ENCODE measurements at regions not wholly inside any gene's neighbourhood (a gene's known extent, or its start where the extent isn't known, plus 50 kb on each side); places are given as distances from the start of the nearest gene placed in this dataset.

GRCh38 chr7:136336932-136337331, 359.8 kb upstream of the MTPN start:
- H3K27me3 ChIP-seq (replicated peaks; ENCODE audit: insufficient read depth) = no peaks in the 10 kb centered on the region
- in situ Hi-C loops (cut with MboI) = no loop called here
- H3F3A ChIP-seq (ENCODE audit: insufficient read depth) = no peaks in the 10 kb centered on the region
- H3K9ac ChIP-seq = no peak overlapping the region
- no peaks in the 10 kb centered on the region for H3K9me2 ChIP-seq (ENCODE audit: insufficient read depth)
- no peaks in the 10 kb centered on the region for H3K36me3 ChIP-seq (ENCODE audit: low read depth)
- H3K9me3 ChIP-seq (ENCODE audit: low read depth) = no peaks in the 10 kb centered on the region
- no peak overlapping the region for H2AFZ ChIP-seq
- H3K27ac ChIP-seq = no peak overlapping the region
- no peaks in the 10 kb centered on the region for H3K4me1 ChIP-seq (ENCODE audit: insufficient read depth)
- WGBS, 2 experiments (ENCODE audit: low coverage in 1 of 2, low lambda C conversion rate in 2 of 2, missing lambda C conversion rate in 2 of 2) = 5 to 14% methylated on average over 2 of the region's 2 CpGs
- no peaks in the 10 kb centered on the region for H3K79me2 ChIP-seq (ENCODE audit: insufficient read depth)
- no peak for DNase-seq
- no peak overlapping the region for H3K4me2 ChIP-seq (ENCODE audit: unreplicated experiment)
- H4K20me1 ChIP-seq (ENCODE audit: insufficient read depth) = no peaks in the 10 kb centered on the region
- TF ChIP-seq EZH2 (IDR thresholded peaks at IDR 0.05; ENCODE audit: insufficient read depth, poor library complexity, severe bottlenecking) = no peak
- no peak for TF ChIP-seq EZH2phosphoT487 (IDR thresholded peaks at IDR 0.05; ENCODE audit: insufficient read depth, low read depth)
- no peak overlapping the region for H3K4me3 ChIP-seq

- Histone ChIP-seq H3K4me1 (ENCODE audit: insufficient read depth) (no peaks in the 10 kb centered on the region), H3K27ac (no peak overlapping the region), H2AFZ (no peak overlapping the region), H3K36me3 (ENCODE audit: low read depth) (no peaks in the 10 kb centered on the region), H3K9me2 (ENCODE audit: insufficient read depth) (no peaks in the 10 kb centered on the region), H3K79me2 (ENCODE audit: insufficient read depth) (no peaks in the 10 kb centered on the region), H3K4me2 (ENCODE audit: unreplicated experiment) (no peak overlapping the region), H3K27me3 (replicated peaks; ENCODE audit: insufficient read depth) (no peaks in the 10 kb centered on the region), H3F3A (ENCODE audit: insufficient read depth) (no peaks in the 10 kb centered on the region), H3K9ac (no peak overlapping the region), H3K9me3 (ENCODE audit: low read depth) (no peaks in the 10 kb centered on the region), H4K20me1 (ENCODE audit: insufficient read depth) (no peaks in the 10 kb centered on the region), H3K4me3 (no peak overlapping the region)
- no peak for DNase-seq
- in situ Hi-C loops (cut with MboI) = no loop called here
- no peak for TF ChIP-seq EZH2 (IDR thresholded peaks at IDR 0.05; ENCODE audit: insufficient read depth, poor library complexity, severe bottlenecking)
- TF ChIP-seq EZH2phosphoT487 (IDR thresholded peaks at IDR 0.05; ENCODE audit: insufficient read depth, low read depth) = no peak
- WGBS, 2 experiments (ENCODE audit: low coverage in 1 of 2, low lambda C conversion rate in 2 of 2, missing lambda C conversion rate in 2 of 2) = 0% methylated on average over 2 of the region's 2 CpGs
Observed at GRCh38 chr7:136333636-136334035, 356.5 kb upstream of the MTPN start.

- Histone ChIP-seq H3K79me2 (ENCODE audit: insufficient read depth) (no peaks in the 10 kb centered on the region), H3K4me1 (ENCODE audit: insufficient read depth) (no peaks in the 10 kb centered on the region), H2AFZ (no peak overlapping the region), H4K20me1 (ENCODE audit: insufficient read depth) (no peaks in the 10 kb centered on the region), H3K9me3 (ENCODE audit: low read depth) (no peaks in the 10 kb centered on the region), H3K36me3 (ENCODE audit: low read depth) (no peaks in the 10 kb centered on the region), H3K9ac (no peak overlapping the region), H3K9me2 (ENCODE audit: insufficient read depth) (no peaks in the 10 kb centered on the region), H3K27ac (no peak overlapping the region), H3K4me3 (no peak overlapping the region), H3K27me3 (replicated peaks; ENCODE audit: insufficient read depth) (no peaks in the 10 kb centered on the region), H3F3A (ENCODE audit: insufficient read depth) (no peaks in the 10 kb centered on the region), H3K4me2 (ENCODE audit: unreplicated experiment) (no peak overlapping the region)
- in situ Hi-C loops (cut with MboI) = no loop called here
- TF ChIP-seq EZH2phosphoT487 (IDR thresholded peaks at IDR 0.05; ENCODE audit: insufficient read depth, low read depth) (no peak), EZH2 (IDR thresholded peaks at IDR 0.05; ENCODE audit: insufficient read depth, poor library complexity, severe bottlenecking) (no peak)
- WGBS, 2 experiments (ENCODE audit: low coverage in 1 of 2, low lambda C conversion rate in 2 of 2, missing lambda C conversion rate in 2 of 2) = 1 to 5% methylated on average over 4 of the region's 4 CpGs
- DNase-seq = no peak
Observed at GRCh38 chr7:136326045-136326609, 349.0 kb upstream of the MTPN start.

GRCh38 chr7:136325578-136325977, 348.4 kb upstream of the MTPN start:
- Histone ChIP-seq H3K4me3 (no peak overlapping the region), H3K27me3 (replicated peaks; ENCODE audit: insufficient read depth) (no peaks in the 10 kb centered on the region), H3F3A (ENCODE audit: insufficient read depth) (no peaks in the 10 kb centered on the region), H3K4me2 (ENCODE audit: unreplicated experiment) (no peak overlapping the region), H3K9ac (no peak overlapping the region), H3K27ac (no peak overlapping the region), H3K9me3 (ENCODE audit: low read depth) (no peaks in the 10 kb centered on the region), H3K36me3 (ENCODE audit: low read depth) (no peaks in the 10 kb centered on the region), H3K4me1 (ENCODE audit: insufficient read depth) (no peaks in the 10 kb centered on the region), H3K9me2 (ENCODE audit: insufficient read depth) (no peaks in the 10 kb centered on the region), H4K20me1 (ENCODE audit: insufficient read depth) (no peaks in the 10 kb centered on the region), H2AFZ (no peak overlapping the region), H3K79me2 (ENCODE audit: insufficient read depth) (no peaks in the 10 kb centered on the region)
- in situ Hi-C loops (cut with MboI) = no loop called here
- no peak for TF ChIP-seq EZH2 (IDR thresholded peaks at IDR 0.05; ENCODE audit: insufficient read depth, poor library complexity, severe bottlenecking)
- no peak for TF ChIP-seq EZH2phosphoT487 (IDR thresholded peaks at IDR 0.05; ENCODE audit: insufficient read depth, low read depth)
- 1 to 2% methylated on average over 2 of the region's 2 CpGs for WGBS, 2 experiments (ENCODE audit: low coverage in 1 of 2, low lambda C conversion rate in 2 of 2, missing lambda C conversion rate in 2 of 2)
- no peak for DNase-seq

GRCh38 chr7:136325027-136325426, 347.9 kb upstream of the MTPN start:
- Histone ChIP-seq H4K20me1 (ENCODE audit: insufficient read depth) (no peaks in the 10 kb centered on the region), H3K79me2 (ENCODE audit: insufficient read depth) (no peaks in the 10 kb centered on the region), H3K27me3 (replicated peaks; ENCODE audit: insufficient read depth) (no peaks in the 10 kb centered on the region), H2AFZ (no peak overlapping the region), H3F3A (ENCODE audit: insufficient read depth) (no peaks in the 10 kb centered on the region), H3K9me2 (ENCODE audit: insufficient read depth) (no peaks in the 10 kb centered on the region), H3K9ac (no peak overlapping the region), H3K27ac (no peak overlapping the region), H3K4me2 (ENCODE audit: unreplicated experiment) (no peak overlapping the region), H3K4me1 (ENCODE audit: insufficient read depth) (no peaks in the 10 kb centered on the region), H3K9me3 (ENCODE audit: low read depth) (no peaks in the 10 kb centered on the region), H3K4me3 (no peak overlapping the region), H3K36me3 (ENCODE audit: low read depth) (no peaks in the 10 kb centered on the region)
- in situ Hi-C loops (cut with MboI) = no loop called here
- TF ChIP-seq EZH2 (IDR thresholded peaks at IDR 0.05; ENCODE audit: insufficient read depth, poor library complexity, severe bottlenecking) (no peak), EZH2phosphoT487 (IDR thresholded peaks at IDR 0.05; ENCODE audit: insufficient read depth, low read depth) (no peak)
- no peak for DNase-seq
- 1 to 2% methylated on average over 2 of the region's 2 CpGs for WGBS, 2 experiments (ENCODE audit: low coverage in 1 of 2, low lambda C conversion rate in 2 of 2, missing lambda C conversion rate in 2 of 2)

Data from GM23248 (cell line).